Gastroesophageal sphincter (tissue), 4 donors: ENCODE measurements at regions not wholly inside any gene's neighbourhood (a gene's known extent, or its start where the extent isn't known, plus 50 kb on each side); places are given as distances from the start of the nearest gene placed in this dataset.
A peak's percentile ranks its signal among the peaks of the same experiment; 100 is the strongest.
"Not testable (repeated sequence)": the region's sequence is repeated elsewhere in the genome, so short reads cannot be mapped to it uniquely, and the experiment has no call there.

ENCODE experiments used
- ATAC-seq: fragments of 150-250 bp; one replicate; pipeline ENCODE4 v1.9.1; 2016; ENCODE audit warnings: mild to moderate bottlenecking, moderate library complexity
- H3K27ac ChIP-seq, 4 donors: fragments of 200-600 bp; sonication (generic) in 3 of 4; 1 replicate in 3 of 4; 2 replicates in 1 of 4; pipeline ENCODE4 v1.5.1; 2016 to 2019
- H3K27me3 ChIP-seq: fragments of 200-600 bp; sonication (generic); one replicate; pipeline ENCODE4 v1.5.1; 2019
- H3K36me3 ChIP-seq, 2 donors: fragments of 200-600 bp; sonication (generic); one replicate each; pipeline ENCODE4 v1.5.1; 2019; ENCODE audit warnings: control low read depth in 1 of 2
- H3K4me1 ChIP-seq, 3 donors: fragments of 200-600 bp; sonication (generic); 1 replicate in 2 of 3; 2 replicates in 1 of 3; pipeline ENCODE4 v1.5.1; 2016 to 2019; ENCODE audit warnings: control low read depth in 2 of 3
- H3K4me3 ChIP-seq, 2 donors: fragments of 200-600 bp; sonication (generic); one replicate each; pipeline ENCODE4 v1.5.1; 2019; ENCODE audit warnings: mild to moderate bottlenecking in 1 of 2, moderate library complexity in 1 of 2
- H3K9me3 ChIP-seq, 3 donors: fragments of 200-600 bp; sonication (generic); one replicate each; pipeline ENCODE4 v1.5.1; 2017 to 2019; ENCODE audit warnings: control low read depth in 2 of 3
- CTCF ChIP-seq, 4 experiments: fragments of 200-600 bp in 2 of 4; fragments of 450-650 bp in 2 of 4; sonication (generic) in 1 of 4; IDR thresholded peaks; one replicate each; pipeline ENCODE4 v1.5.1; 2017 to 2019; ENCODE audit warnings: antibody characterized with exemption in 4 of 4, mild to moderate bottlenecking in 2 of 4, moderate library complexity in 2 of 4
- EP300 ChIP-seq: sonication (generic); formaldehyde crosslinking; IDR thresholded peaks from one replicate; pipeline ENCODE4 v1.6.1; 2017; ENCODE audit warnings: antibody characterized with exemption, mild to moderate bottlenecking
- POLR2A ChIP-seq, 2 donors: fragments of 450-650 bp; IDR thresholded peaks; one replicate each; pipeline ENCODE4 v1.6.1; 2017; ENCODE audit warnings: antibody characterized with exemption in 2 of 2, mild to moderate bottlenecking in 2 of 2, moderate library complexity in 1 of 2
- POLR2AphosphoS5 ChIP-seq: sonication (generic); formaldehyde crosslinking; IDR thresholded peaks from one replicate; pipeline ENCODE4 v1.6.1; 2017; ENCODE audit warnings: antibody characterized with exemption
- WGBS, 2 donors: methylation state at CpG; one replicate each; pipeline ENCODE4 v1.1.5; 2018; ENCODE audit warnings: low coverage in 1 of 2; 5-methylcytosine and 5-hydroxymethylcytosine counted together

- peaks cover 0 to 16% (median 0%) of the 10 kb centered on the region in 3 donors for H3K9me3 ChIP-seq
- H3K27me3 ChIP-seq, result no peaks in the 10 kb centered on the region
- H3K27ac ChIP-seq, result no peak overlapping the region
- ATAC-seq, result no peak
- no peak overlapping the region for H3K4me3 ChIP-seq
- TF ChIP-seq EP300 (no peak), CTCF (IDR thresholded peaks at IDR 0.05) (no peak), POLR2AphosphoS5 (no peak), POLR2A (IDR thresholded peaks at IDR 0.05) (no peak)
- peaks cover 0 to 23% (median 0%) of the 10 kb centered on the region in 3 donors for H3K4me1 ChIP-seq
- no peaks in the 10 kb centered on the region for H3K36me3 ChIP-seq
Measured at GRCh38 chr10:121677880-121678279, 79.6 kb upstream of the FGFR2 start.

GRCh38 chr10:121675344-121675743, 77.1 kb upstream of the FGFR2 start:
- Histone ChIP-seq H3K4me1 (peaks cover 0 to 13% (median 0%) of the 10 kb centered on the region in 3 donors), H3K9me3 (peaks cover 0 to 16% (median 0%) of the 10 kb centered on the region in 3 donors), H3K27me3 (no peaks in the 10 kb centered on the region), H3K4me3 (no peak overlapping the region), H3K27ac (no peak overlapping the region), H3K36me3 (no peaks in the 10 kb centered on the region)
- WGBS, 2 donors, result 90% methylated on average over 4 of the region's 4 CpGs; no CpG with 5 or more reads in 1 of the 2 donors
- TF ChIP-seq POLR2A (IDR thresholded peaks at IDR 0.05), result no peak
- TF ChIP-seq POLR2AphosphoS5, result no peak
- TF ChIP-seq EP300, result no peak
- TF ChIP-seq CTCF (IDR thresholded peaks at IDR 0.05), result no peak
- no peak for ATAC-seq

GRCh38 chr10:121674885-121675284, 76.6 kb upstream of the FGFR2 start:
- peaks cover 0 to 16% (median 0%) of the 10 kb centered on the region in 3 donors for H3K9me3 ChIP-seq
- no peaks in the 10 kb centered on the region for H3K36me3 ChIP-seq
- no peak for ATAC-seq
- 80 to 96% methylated on average over 1 to 4 of the region's 4 CpGs for WGBS, 2 donors
- H3K27ac ChIP-seq, result no peak overlapping the region
- peaks cover 0 to 12% (median 0%) of the 10 kb centered on the region in 3 donors for H3K4me1 ChIP-seq
- H3K27me3 ChIP-seq, result no peaks in the 10 kb centered on the region
- H3K4me3 ChIP-seq, result no peak overlapping the region
- TF ChIP-seq POLR2A (IDR thresholded peaks at IDR 0.05) (no peak), CTCF (IDR thresholded peaks at IDR 0.05) (no peak), POLR2AphosphoS5 (no peak), EP300 (no peak)

GRCh38 chr10:121672733-121673132, 74.5 kb upstream of the FGFR2 start:
- H3K9me3 ChIP-seq, result peaks cover 0 to 8% (median 0%) of the 10 kb centered on the region in 3 donors
- H3K4me1 ChIP-seq, result peaks cover 0 to 33% (median 6%) of the 10 kb centered on the region in 3 donors
- TF ChIP-seq POLR2AphosphoS5, result no peak
- no peak for TF ChIP-seq POLR2A (IDR thresholded peaks at IDR 0.05)
- TF ChIP-seq EP300, result no peak
- TF ChIP-seq CTCF (IDR thresholded peaks at IDR 0.05), result no peak
- ATAC-seq, result no peak
- no peaks in the 10 kb centered on the region for H3K27me3 ChIP-seq
- H3K27ac ChIP-seq, result no peak overlapping the region
- H3K4me3 ChIP-seq, result no peak overlapping the region
- no peaks in the 10 kb centered on the region for H3K36me3 ChIP-seq
- WGBS, 2 donors, result 81 to 92% methylated on average over 2 to 8 of the region's 9 CpGs

- H3K4me3 ChIP-seq, ATAC-seq, H3K27me3 ChIP-seq, H3K36me3 ChIP-seq, H3K9me3 ChIP-seq: not testable (repeated sequence)
- peak overlapping the region in 1 of 4 donors; percentile 91 for H3K27ac ChIP-seq
- WGBS, 2 donors, result 95 to 100% methylated on average over 3 to 6 of the region's 7 CpGs
- peaks cover 0 to 26% (median 10%) of the 10 kb centered on the region in 3 donors for H3K4me1 ChIP-seq
Measured at GRCh38 chr10:121669840-121670239, 71.6 kb upstream of the FGFR2 start.
